SU-DHL-6 (cell line): ENCODE measurements at regions not wholly inside any gene's neighbourhood (a gene's known extent, or its start where the extent isn't known, plus 50 kb on each side); places are given as distances from the start of the nearest gene placed in this dataset.

ENCODE experiments used
- EZH2phosphoT487 ChIP-seq: fragments of 200-600 bp; sonication (generic), shearing (Covaris generic); conservative IDR thresholded peaks from 2 replicates; pipeline ENCODE4 v1.6.1; 2018; ENCODE audit warnings: mild to moderate bottlenecking, antibody characterized with exemption, low read length, moderate library complexity, mixed read lengths
- TF ChIP-seq, protein P1 (sequence below): fragments of 200-600 bp; sonication (generic); IDR thresholded peaks from one replicate; pipeline ENCODE4 v1.5.1; 2017; ENCODE audit warnings: antibody characterized with exemption, mild to moderate bottlenecking, low read length, moderate library complexity; ENCODE audit not compliant: insufficient read depth, poor library complexity, severe bottlenecking

DNA sequence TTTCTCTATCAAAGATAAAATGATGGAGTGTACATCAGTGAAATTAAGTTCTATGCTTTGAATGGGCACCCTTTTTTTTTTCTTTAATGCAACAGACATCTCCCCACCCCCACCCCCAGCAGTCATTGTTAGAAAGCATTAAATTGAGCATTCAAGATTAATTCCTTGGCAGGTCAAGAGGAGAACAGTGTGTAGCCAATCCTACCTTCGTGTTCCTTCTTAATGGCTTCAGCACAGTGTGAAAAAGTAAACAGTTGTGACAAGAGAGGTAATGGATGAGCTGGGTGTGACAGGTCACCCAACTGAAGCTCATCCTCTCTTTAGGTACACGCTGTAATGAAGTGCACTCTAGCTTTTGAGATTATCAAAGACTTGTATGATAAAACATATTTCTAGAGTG is 198.5 kb upstream of the RARB start:
- TF ChIP-seq, protein P1, sequence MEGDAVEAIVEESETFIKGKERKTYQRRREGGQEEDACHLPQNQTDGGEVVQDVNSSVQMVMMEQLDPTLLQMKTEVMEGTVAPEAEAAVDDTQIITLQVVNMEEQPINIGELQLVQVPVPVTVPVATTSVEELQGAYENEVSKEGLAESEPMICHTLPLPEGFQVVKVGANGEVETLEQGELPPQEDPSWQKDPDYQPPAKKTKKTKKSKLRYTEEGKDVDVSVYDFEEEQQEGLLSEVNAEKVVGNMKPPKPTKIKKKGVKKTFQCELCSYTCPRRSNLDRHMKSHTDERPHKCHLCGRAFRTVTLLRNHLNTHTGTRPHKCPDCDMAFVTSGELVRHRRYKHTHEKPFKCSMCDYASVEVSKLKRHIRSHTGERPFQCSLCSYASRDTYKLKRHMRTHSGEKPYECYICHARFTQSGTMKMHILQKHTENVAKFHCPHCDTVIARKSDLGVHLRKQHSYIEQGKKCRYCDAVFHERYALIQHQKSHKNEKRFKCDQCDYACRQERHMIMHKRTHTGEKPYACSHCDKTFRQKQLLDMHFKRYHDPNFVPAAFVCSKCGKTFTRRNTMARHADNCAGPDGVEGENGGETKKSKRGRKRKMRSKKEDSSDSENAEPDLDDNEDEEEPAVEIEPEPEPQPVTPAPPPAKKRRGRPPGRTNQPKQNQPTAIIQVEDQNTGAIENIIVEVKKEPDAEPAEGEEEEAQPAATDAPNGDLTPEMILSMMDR = no peak
- TF ChIP-seq EZH2phosphoT487 = no peak
